DND-41 (cell line): ENCODE measurements at regions not wholly inside any gene's neighbourhood (a gene's known extent, or its start where the extent isn't known, plus 50 kb on each side); places are given as distances from the start of the nearest gene placed in this dataset.

ENCODE experiments used
- EZH2 ChIP-seq: IDR thresholded peaks from 3 replicates; pipeline ENCODE4 v1.6.1; 2012; ENCODE audit warnings: borderline replicate concordance, low read depth, mild to moderate bottlenecking, moderate library complexity, low read length, inconsistent platforms; ENCODE audit not compliant: severe bottlenecking
- TF ChIP-seq, protein P1 (sequence below): IDR thresholded peaks from 2 replicates; pipeline ENCODE4 v1.5.1; 2012; ENCODE audit warnings: borderline replicate concordance, low read length, moderate library complexity, mild to moderate bottlenecking; ENCODE audit not compliant: poor library complexity, severe bottlenecking; ENCODE audit errors: extremely low read depth

DNA sequence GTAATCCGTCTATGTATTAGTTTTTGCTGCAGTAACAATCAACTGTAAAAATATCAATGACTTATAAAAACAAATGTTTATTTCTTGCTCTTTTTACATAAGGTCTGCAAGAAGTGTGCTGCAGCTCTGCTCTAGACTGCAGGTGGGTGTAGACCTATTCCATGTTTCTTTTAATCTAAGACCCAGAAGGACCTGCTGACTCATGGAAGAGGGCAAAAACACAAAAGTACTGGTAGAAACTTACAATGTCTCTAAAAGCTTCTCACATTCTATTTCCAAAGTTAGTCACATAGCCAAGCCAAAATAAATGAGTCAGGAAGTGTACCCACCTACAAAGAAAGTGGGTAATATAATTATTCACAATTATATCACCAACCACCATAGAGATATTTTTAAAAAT, 435.9 kb upstream of the FAT3 start:
- TF ChIP-seq, protein P1, sequence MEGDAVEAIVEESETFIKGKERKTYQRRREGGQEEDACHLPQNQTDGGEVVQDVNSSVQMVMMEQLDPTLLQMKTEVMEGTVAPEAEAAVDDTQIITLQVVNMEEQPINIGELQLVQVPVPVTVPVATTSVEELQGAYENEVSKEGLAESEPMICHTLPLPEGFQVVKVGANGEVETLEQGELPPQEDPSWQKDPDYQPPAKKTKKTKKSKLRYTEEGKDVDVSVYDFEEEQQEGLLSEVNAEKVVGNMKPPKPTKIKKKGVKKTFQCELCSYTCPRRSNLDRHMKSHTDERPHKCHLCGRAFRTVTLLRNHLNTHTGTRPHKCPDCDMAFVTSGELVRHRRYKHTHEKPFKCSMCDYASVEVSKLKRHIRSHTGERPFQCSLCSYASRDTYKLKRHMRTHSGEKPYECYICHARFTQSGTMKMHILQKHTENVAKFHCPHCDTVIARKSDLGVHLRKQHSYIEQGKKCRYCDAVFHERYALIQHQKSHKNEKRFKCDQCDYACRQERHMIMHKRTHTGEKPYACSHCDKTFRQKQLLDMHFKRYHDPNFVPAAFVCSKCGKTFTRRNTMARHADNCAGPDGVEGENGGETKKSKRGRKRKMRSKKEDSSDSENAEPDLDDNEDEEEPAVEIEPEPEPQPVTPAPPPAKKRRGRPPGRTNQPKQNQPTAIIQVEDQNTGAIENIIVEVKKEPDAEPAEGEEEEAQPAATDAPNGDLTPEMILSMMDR = no peak
- no peak for TF ChIP-seq EZH2
